HepG2 (cell line): ENCODE measurements at regions not wholly inside any gene's neighbourhood (a gene's known extent, or its start where the extent isn't known, plus 50 kb on each side); places are given as distances from the start of the nearest gene placed in this dataset.

Experiments used
- ATAC-seq: fragments of 200-7000 bp; cut with Tn5 transposase; 3 replicates; pipeline ENCODE4 v1.9.1; 2020; ENCODE audit warnings: mild to moderate bottlenecking, moderate library complexity
- BruUV-seq: library from RNA; stranded (reverse); fragments of 400-500 nt; replicated peaks from 2 replicates; lab custom pipeline; 2021; lab: Mats Ljungman, UMichigan
- CTCF ChIA-PET: fragments of 300-600 bp; formaldehyde crosslinking; extraction: SDS; loops from one replicate; lab custom pipeline; 2021; ENCODE audit warnings: low total read pairs, inconsistent platforms, low intra/inter-chr PET ratio; lab: Yijun Ruan, JAX
- POLR2A ChIA-PET: fragments of 350-600 bp; sonication (Branson Sonifier 250); formaldehyde crosslinking; loops from one replicate; lab custom pipeline; 2020; ENCODE audit warnings: antibody characterized with exemption, inconsistent platforms; lab: Yijun Ruan, JAX
- DNase-seq: peaks from one replicate; pipeline ENCODE4 v3.0.0-alpha.2; 2015; ENCODE audit warnings: low spot score
- FAIRE-seq: peaks from 3 replicates; lab custom pipeline; 2011; peaks lifted over from hg19 to GRCh38; lab: Jason Lieb, UNC
- H2AFZ ChIP-seq: one replicate; pipeline ENCODE4 v1.6.1; 2011; ENCODE audit warnings: low read length, inconsistent platforms
- H3K27ac ChIP-seq: fragments of 300-600 bp; 3 replicates; pipeline ENCODE4 v1.8.0; 2011; ENCODE audit warnings: mixed run types, mild to moderate bottlenecking, mixed read lengths, low read length, inconsistent platforms; ENCODE audit not compliant: insufficient read depth; ENCODE audit errors: extremely low read length
- H3K27me3 ChIP-seq, 2 experiments: fragments of 200-600 bp in 1 of 2; 2 replicates in 1 of 2; 3 replicates in 1 of 2; pipeline versions ENCODE4 v1.6.0 to v1.8.0; 2011; ENCODE audit warnings: low read length in 2 of 2, mild to moderate bottlenecking in 2 of 2, moderate library complexity in 2 of 2, inconsistent platforms in 1 of 2; ENCODE audit not compliant: insufficient read depth in 2 of 2, control insufficient read depth in 1 of 2
- H3K36me3 ChIP-seq, 2 experiments: fragments of 200-600 bp in 1 of 2; replicated peaks in 1 of 2; 2 replicates in 1 of 2; 3 replicates in 1 of 2; pipeline versions ENCODE4 v1.5.1 to v1.8.0; 2011; ENCODE audit warnings: low read length in 2 of 2, inconsistent platforms in 1 of 2; ENCODE audit not compliant: insufficient read depth in 2 of 2, control insufficient read depth in 1 of 2
- H3K4me1 ChIP-seq: 2 replicates; pipeline ENCODE4 v1.5.1; 2012; ENCODE audit warnings: low read length, inconsistent platforms; ENCODE audit not compliant: insufficient read depth
- H3K4me2 ChIP-seq: 2 replicates; pipeline ENCODE4 v1.6.0; 2011; ENCODE audit warnings: low read depth, low read length, inconsistent platforms
- H3K4me3 ChIP-seq, 3 experiments: fragments of 200-600 bp in 1 of 3; sonication (generic), shearing (Covaris generic) in 1 of 3; replicated peaks in 1 of 3; 2 replicates each; pipeline ENCODE4 v1.5.1; 2011 to 2016; ENCODE audit warnings: low read length in 3 of 3, inconsistent platforms in 2 of 3, low read depth in 2 of 3, mild to moderate bottlenecking in 2 of 3, control low read depth in 1 of 3, mixed read lengths in 1 of 3; ENCODE audit not compliant: insufficient read depth in 1 of 3
- H3K79me2 ChIP-seq: one replicate; pipeline ENCODE4 v1.6.1; 2011; ENCODE audit warnings: low read length, inconsistent platforms; ENCODE audit not compliant: insufficient read depth
- H3K9ac ChIP-seq: 2 replicates; pipeline ENCODE4 v1.6.0; 2011; ENCODE audit warnings: mild to moderate bottlenecking, low read depth, low read length, inconsistent platforms; ENCODE audit not compliant: insufficient read depth
- H3K9me3 ChIP-seq: 2 replicates; pipeline ENCODE4 v1.5.1; 2012; ENCODE audit warnings: mild to moderate bottlenecking, low read length
- H4K20me1 ChIP-seq: 2 replicates; pipeline ENCODE4 v1.6.0; 2011; ENCODE audit warnings: inconsistent platforms, mild to moderate bottlenecking, low read length, moderate library complexity; ENCODE audit not compliant: insufficient read depth
- GZF1 ChIP-seq: sonication (generic); formaldehyde crosslinking; IDR thresholded peaks from 2 replicates; pipeline ENCODE4 v1.5.1; 2020; ENCODE audit warnings: mild to moderate bottlenecking, missing genetic modification reagents
- ZNF431 ChIP-seq: sonication (generic); formaldehyde crosslinking; IDR thresholded peaks from 2 replicates; pipeline ENCODE4 v1.9.0; 2022; ENCODE audit warnings: missing genetic modification reagents, low read depth, mild to moderate bottlenecking, borderline replicate concordance
- ZNF567 ChIP-seq: sonication (generic); formaldehyde crosslinking; IDR thresholded peaks from 2 replicates; pipeline ENCODE4 v1.8.1; 2023; ENCODE audit warnings: mild to moderate bottlenecking, missing genetic modification reagents, borderline replicate concordance
- WGBS: methylation state at CpG from one replicate; pipeline ENCODE4 v1.1.6; 2017; ENCODE audit warnings: low lambda C conversion rate; 5-methylcytosine and 5-hydroxymethylcytosine counted together
- in situ Hi-C: cut with HindIII; loops from 2 replicates; pipeline ENCODE4 v1.10.0; 2017; ENCODE audit warnings: low pct_unique_long_range_greater_than_20kb; ENCODE audit not compliant: extremely low pct_ligation_motif_present
- intact Hi-C: fragments of 100-400 bp; cut with micrococcal nuclease; formaldehyde crosslinking; loops from one replicate; pipeline ENCODE4 v1.10.0; 2022; ENCODE audit not compliant: unreplicated experiment
- TF ChIP-seq, protein P1 (sequence below): sonication (generic); formaldehyde crosslinking; conservative IDR thresholded peaks from 2 replicates; pipeline ENCODE4 v1.4.0; 2020; ENCODE audit warnings: mild to moderate bottlenecking, missing genetic modification reagents, moderate library complexity
- TF ChIP-seq, protein P2 (sequence below): fragments of 450-650 bp; IDR thresholded peaks from 2 replicates; pipeline ENCODE4 v1.6.1; 2016

DNA sequence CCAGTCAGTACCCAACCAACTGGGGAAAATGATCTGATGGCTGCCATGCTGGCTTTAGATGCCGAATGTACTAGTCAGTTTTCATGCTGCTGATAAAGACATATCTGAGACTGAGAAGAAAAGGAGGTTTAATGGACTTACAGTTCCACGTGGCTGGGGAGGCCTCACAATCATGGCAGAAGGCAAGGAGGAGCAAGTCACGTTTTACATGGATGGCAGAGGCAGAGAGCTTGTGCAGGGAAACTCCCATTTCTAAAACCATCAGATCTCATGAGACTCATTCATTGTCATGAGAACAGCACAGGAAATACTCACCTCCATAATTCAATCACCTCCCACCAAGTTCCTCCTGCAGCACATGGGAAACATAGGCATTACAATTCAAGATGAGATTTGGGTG lies 508.9 kb upstream of the NRP1 start:
- ChIA-PET CTCF (no interaction called here), POLR2A (no interaction called here)
- Histone ChIP-seq H3K27me3 (no peaks in the 10 kb centered on the region), H3K79me2 (no peaks in the 10 kb centered on the region), H3K4me1 (no peaks in the 10 kb centered on the region), H3K9ac (no peak overlapping the region), H3K4me3 (no peak overlapping the region), H4K20me1 (no peaks in the 10 kb centered on the region), H3K36me3 (no peaks in the 10 kb centered on the region), H2AFZ (no peak overlapping the region), H3K27ac (no peak overlapping the region), H3K9me3 (peaks cover 17% of the 10 kb centered on the region), H3K4me2 (no peak overlapping the region)
- FAIRE-seq (no peak), DNase-seq (no peak), ATAC-seq (no peak)
- in situ Hi-C loops (no loop called here), intact Hi-C loops (no loop called here)
- no TSS peak for BruUV-seq
- 13% methylated on average over 3 of the region's 3 CpGs for WGBS
- no peak for TF ChIP-seq ZNF567
- TF ChIP-seq, protein P1, sequence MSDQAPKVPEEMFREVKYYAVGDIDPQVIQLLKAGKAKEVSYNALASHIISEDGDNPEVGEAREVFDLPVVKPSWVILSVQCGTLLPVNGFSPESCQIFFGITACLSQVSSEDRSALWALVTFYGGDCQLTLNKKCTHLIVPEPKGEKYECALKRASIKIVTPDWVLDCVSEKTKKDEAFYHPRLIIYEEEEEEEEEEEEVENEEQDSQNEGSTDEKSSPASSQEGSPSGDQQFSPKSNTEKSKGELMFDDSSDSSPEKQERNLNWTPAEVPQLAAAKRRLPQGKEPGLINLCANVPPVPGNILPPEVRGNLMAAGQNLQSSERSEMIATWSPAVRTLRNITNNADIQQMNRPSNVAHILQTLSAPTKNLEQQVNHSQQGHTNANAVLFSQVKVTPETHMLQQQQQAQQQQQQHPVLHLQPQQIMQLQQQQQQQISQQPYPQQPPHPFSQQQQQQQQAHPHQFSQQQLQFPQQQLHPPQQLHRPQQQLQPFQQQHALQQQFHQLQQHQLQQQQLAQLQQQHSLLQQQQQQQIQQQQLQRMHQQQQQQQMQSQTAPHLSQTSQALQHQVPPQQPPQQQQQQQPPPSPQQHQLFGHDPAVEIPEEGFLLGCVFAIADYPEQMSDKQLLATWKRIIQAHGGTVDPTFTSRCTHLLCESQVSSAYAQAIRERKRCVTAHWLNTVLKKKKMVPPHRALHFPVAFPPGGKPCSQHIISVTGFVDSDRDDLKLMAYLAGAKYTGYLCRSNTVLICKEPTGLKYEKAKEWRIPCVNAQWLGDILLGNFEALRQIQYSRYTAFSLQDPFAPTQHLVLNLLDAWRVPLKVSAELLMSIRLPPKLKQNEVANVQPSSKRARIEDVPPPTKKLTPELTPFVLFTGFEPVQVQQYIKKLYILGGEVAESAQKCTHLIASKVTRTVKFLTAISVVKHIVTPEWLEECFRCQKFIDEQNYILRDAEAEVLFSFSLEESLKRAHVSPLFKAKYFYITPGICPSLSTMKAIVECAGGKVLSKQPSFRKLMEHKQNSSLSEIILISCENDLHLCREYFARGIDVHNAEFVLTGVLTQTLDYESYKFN (CRISPR knock-in tag) = no peak
- no peak for TF ChIP-seq GZF1 (CRISPR knock-in tag)
- TF ChIP-seq, protein P2, sequence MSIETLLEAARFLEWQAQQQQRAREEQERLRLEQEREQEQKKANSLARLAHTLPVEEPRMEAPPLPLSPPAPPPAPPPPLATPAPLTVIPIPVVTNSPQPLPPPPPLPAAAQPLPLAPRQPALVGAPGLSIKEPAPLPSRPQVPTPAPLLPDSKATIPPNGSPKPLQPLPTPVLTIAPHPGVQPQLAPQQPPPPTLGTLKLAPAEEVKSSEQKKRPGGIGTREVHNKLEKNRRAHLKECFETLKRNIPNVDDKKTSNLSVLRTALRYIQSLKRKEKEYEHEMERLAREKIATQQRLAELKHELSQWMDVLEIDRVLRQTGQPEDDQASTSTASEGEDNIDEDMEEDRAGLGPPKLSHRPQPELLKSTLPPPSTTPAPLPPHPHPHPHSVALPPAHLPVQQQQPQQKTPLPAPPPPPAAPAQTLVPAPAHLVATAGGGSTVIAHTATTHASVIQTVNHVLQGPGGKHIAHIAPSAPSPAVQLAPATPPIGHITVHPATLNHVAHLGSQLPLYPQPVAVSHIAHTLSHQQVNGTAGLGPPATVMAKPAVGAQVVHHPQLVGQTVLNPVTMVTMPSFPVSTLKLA = 0 out of 2 replicates have a peak, but pooled peaks have one; percentile 10
- TF ChIP-seq ZNF431 (CRISPR knock-in tag) = peak; percentile 99
